ENCODE measurements at regions not wholly inside any gene's neighbourhood (a gene's known extent, or its start where the extent isn't known, plus 50 kb on each side); places are given as distances from the start of the nearest gene placed in this dataset.

DNA sequence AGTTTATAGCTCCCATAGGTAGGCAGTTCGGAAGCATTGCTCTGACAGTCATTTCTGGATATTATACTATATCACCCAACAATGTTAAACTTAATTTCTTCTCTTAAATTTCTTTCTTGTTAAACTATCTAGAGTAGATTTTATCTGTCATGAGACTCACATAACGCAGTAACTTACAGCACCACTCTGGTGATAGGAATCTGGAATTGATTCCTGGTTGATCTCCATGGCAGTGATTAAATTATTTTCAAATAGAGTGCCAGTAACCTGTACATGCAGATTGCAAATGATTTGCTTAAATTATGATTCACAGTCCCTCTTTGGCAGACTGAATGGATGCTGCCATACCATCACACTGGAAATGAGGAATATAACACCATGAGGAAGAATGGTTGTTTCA lies 722.1 kb downstream of the DACH1 start:
- CTCF ChIA-PET (ENCODE audit: low intra/inter-chr PET ratio, low total read pairs): no interaction called here
- Histone ChIP-seq H4K20me1 (ENCODE audit: insufficient read depth, low read length) (no peaks in the 10 kb centered on the region), H3K27ac (ENCODE audit: extremely low read length, insufficient read depth, low read length) (no peak overlapping the region), H3K79me2 (ENCODE audit: insufficient read depth, low read length) (no peaks in the 10 kb centered on the region), H3K4me2 (ENCODE audit: low read depth, low read length) (no peak overlapping the region), H3K27me3 (ENCODE audit: control insufficient read depth in 1 of 2, insufficient read depth in 2 of 2, low read length in 2 of 2) (no peaks in the 10 kb centered on the region), H3K4me3 (replicated peaks in 1 of 3; ENCODE audit: insufficient read depth in 1 of 3, low read depth in 2 of 3, low read length in 3 of 3) (no peak overlapping the region), H3K9ac (ENCODE audit: insufficient read depth, low read depth, low read length) (no peak overlapping the region), H2AFZ (ENCODE audit: low read length) (no peak overlapping the region), H3K36me3 (replicated peaks in 1 of 2; ENCODE audit: control insufficient read depth in 1 of 2, insufficient read depth in 2 of 2, low read length in 2 of 2) (no peaks in the 10 kb centered on the region), H3K4me1 (ENCODE audit: insufficient read depth, low read length) (no peaks in the 10 kb centered on the region), H3K9me3 (ENCODE audit: low read length) (no peaks in the 10 kb centered on the region)
- no TSS peak for BruUV-seq (replicated peaks)
- WGBS (ENCODE audit: low lambda C conversion rate): 18% methylated on average over 2 of the region's 2 CpGs
- intact Hi-C loops (cut with micrococcal nuclease; ENCODE audit: unreplicated experiment): no loop called here
- in situ Hi-C loops (cut with HindIII; ENCODE audit: extremely low pct_ligation_motif_present, low pct_unique_long_range_greater_than_20kb): no loop called here
- FAIRE-seq: no peak
- no peak for ATAC-seq
- no peak for TF ChIP-seq SMAD3 (CRISPR knock-in tag; IDR thresholded peaks at IDR 0.05)
- TF ChIP-seq MLLT10 (CRISPR knock-in tag; IDR thresholded peaks at IDR 0.05): no peak
- TF ChIP-seq NR0B2 (CRISPR knock-in tag; IDR thresholded peaks at IDR 0.05): no peak
- TF ChIP-seq ZFP41 (CRISPR knock-in tag; IDR thresholded peaks at IDR 0.05; ENCODE audit: borderline replicate concordance): no peak
- TF ChIP-seq TBP (CRISPR knock-in tag; IDR thresholded peaks at IDR 0.05): no peak
- TF ChIP-seq ZNF605 (CRISPR knock-in tag; IDR thresholded peaks at IDR 0.05): no peak
- TF ChIP-seq, protein P1, sequence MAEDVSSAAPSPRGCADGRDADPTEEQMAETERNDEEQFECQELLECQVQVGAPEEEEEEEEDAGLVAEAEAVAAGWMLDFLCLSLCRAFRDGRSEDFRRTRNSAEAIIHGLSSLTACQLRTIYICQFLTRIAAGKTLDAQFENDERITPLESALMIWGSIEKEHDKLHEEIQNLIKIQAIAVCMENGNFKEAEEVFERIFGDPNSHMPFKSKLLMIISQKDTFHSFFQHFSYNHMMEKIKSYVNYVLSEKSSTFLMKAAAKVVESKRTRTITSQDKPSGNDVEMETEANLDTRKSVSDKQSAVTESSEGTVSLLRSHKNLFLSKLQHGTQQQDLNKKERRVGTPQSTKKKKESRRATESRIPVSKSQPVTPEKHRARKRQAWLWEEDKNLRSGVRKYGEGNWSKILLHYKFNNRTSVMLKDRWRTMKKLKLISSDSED (CRISPR knock-in tag; IDR thresholded peaks at IDR 0.05): no peak
- TF ChIP-seq HIVEP1 (CRISPR knock-in tag; IDR thresholded peaks at IDR 0.05): no peak
- no peak for TF ChIP-seq ZNF737 (CRISPR knock-in tag; IDR thresholded peaks at IDR 0.05; ENCODE audit: borderline replicate concordance)
- TF ChIP-seq TP53 (CRISPR knock-in tag; conservative IDR thresholded peaks at IDR 0.05): no peak
- no peak for TF ChIP-seq AKAP8 (CRISPR knock-in tag; IDR thresholded peaks at IDR 0.05)
- TF ChIP-seq, protein P2, sequence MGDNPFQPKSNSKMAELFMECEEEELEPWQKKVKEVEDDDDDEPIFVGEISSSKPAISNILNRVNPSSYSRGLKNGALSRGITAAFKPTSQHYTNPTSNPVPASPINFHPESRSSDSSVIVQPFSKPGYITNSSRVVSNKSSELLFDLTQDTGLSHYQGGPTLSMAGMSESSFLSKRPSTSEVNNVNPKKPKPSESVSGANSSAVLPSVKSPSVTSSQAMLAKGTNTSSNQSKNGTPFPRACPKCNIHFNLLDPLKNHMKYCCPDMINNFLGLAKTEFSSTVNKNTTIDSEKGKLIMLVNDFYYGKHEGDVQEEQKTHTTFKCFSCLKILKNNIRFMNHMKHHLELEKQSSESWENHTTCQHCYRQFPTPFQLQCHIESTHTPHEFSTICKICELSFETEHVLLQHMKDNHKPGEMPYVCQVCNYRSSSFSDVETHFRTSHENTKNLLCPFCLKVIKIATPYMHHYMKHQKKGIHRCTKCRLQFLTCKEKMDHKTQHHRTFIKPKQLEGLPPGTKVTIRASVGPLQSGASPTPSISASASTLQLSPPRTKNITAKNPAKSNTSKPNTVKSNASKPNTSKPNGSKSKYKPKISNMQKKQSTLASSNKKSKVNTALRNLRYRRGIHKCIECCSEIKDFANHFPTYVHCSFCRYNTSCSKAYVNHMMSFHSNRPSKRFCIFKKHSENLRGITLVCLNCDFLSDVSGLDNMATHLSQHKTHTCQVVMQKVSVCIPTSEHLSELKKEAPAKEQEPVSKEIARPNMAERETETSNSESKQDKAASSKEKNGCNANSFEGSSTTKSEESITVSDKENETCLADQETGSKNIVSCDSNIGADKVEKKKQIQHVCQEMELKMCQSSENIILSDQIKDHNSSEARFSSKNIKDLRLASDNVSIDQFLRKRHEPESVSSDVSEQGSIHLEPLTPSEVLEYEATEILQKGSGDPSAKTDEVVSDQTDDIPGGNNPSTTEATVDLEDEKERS (CRISPR knock-in tag; IDR thresholded peaks at IDR 0.05): no peak
- TF ChIP-seq, protein P3, sequence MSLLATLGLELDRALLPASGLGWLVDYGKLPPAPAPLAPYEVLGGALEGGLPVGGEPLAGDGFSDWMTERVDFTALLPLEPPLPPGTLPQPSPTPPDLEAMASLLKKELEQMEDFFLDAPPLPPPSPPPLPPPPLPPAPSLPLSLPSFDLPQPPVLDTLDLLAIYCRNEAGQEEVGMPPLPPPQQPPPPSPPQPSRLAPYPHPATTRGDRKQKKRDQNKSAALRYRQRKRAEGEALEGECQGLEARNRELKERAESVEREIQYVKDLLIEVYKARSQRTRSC (CRISPR knock-in tag; IDR thresholded peaks at IDR 0.05; ENCODE audit: low read depth): no peak
- TF ChIP-seq ETV5 (CRISPR knock-in tag; IDR thresholded peaks at IDR 0.05; ENCODE audit: borderline replicate concordance): no peak
- TF ChIP-seq, protein P4, sequence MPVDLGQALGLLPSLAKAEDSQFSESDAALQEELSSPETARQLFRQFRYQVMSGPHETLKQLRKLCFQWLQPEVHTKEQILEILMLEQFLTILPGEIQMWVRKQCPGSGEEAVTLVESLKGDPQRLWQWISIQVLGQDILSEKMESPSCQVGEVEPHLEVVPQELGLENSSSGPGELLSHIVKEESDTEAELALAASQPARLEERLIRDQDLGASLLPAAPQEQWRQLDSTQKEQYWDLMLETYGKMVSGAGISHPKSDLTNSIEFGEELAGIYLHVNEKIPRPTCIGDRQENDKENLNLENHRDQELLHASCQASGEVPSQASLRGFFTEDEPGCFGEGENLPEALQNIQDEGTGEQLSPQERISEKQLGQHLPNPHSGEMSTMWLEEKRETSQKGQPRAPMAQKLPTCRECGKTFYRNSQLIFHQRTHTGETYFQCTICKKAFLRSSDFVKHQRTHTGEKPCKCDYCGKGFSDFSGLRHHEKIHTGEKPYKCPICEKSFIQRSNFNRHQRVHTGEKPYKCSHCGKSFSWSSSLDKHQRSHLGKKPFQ (CRISPR knock-in tag; IDR thresholded peaks at IDR 0.05; ENCODE audit: insufficient replicate concordance): no peak
- DNase-seq (ENCODE audit: low spot score): no peak
- POLR2A ChIA-PET: no interaction called here
